ENCODE measurements at regions not wholly inside any gene's neighbourhood (a gene's known extent, or its start where the extent isn't known, plus 50 kb on each side); places are given as distances from the start of the nearest gene placed in this dataset.

DNA sequence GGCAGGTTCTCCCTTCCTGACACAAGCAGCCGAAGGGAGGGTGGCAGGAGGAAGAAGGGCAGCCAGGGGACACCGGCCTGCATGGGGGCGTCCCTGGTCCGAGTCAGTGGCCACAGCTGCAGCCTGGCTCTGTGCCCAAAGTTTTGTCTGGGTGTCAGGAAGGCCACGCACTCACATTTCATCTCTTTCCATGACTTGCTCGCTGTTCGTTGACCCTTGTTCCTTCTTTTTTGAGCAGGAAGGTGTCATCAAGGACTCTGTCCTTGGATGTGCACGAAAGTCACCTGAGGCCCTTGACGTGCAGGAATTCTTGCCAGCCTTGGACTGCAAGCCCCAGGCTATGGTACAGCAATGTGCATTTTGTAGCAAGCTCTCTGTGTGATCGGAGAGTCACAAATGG lies 93.3 kb downstream of the TNFRSF13B start:
- TF ChIP-seq CTCF (IDR thresholded peaks at IDR 0.05) (no peak), POLR2A (IDR thresholded peaks at IDR 0.05) (no peak)

All from breast epithelium (tissue), 3 donors.